ENCODE measurements at regions not wholly inside any gene's neighbourhood (a gene's known extent, or its start where the extent isn't known, plus 50 kb on each side); places are given as distances from the start of the nearest gene placed in this dataset.

GRCh38 chr5:93821891-93822415 lies 80.6 kb upstream of the POU5F2 start:
- no peak for DNase-seq (ENCODE audit: extremely low read depth in 1 of 11, low read depth in 9 of 11, low spot score in 4 of 11)

GRCh38 chr5:93819668-93820067 lies 78.3 kb upstream of the POU5F2 start:
- no peak for DNase-seq (ENCODE audit: extremely low read depth in 1 of 11, low read depth in 9 of 11, low spot score in 4 of 11)

GRCh38 chr5:93810780-93811179 lies 69.4 kb upstream of the POU5F2 start:
- no peak for DNase-seq (ENCODE audit: extremely low read depth in 1 of 11, low read depth in 9 of 11, low spot score in 4 of 11)

- DNase-seq (ENCODE audit: extremely low read depth in 1 of 11, low read depth in 9 of 11, low spot score in 4 of 11): no peak
These were observed 68.0 kb upstream of the POU5F2 start for GRCh38 chr5:93809430-93809829.

- DNase-seq (ENCODE audit: extremely low read depth in 1 of 11, low read depth in 9 of 11, low spot score in 4 of 11): no peak
These were observed 66.4 kb upstream of the POU5F2 start for GRCh38 chr5:93807846-93808245.

GRCh38 chr5:93805616-93806379 lies 64.4 kb upstream of the POU5F2 start:
- DNase-seq (ENCODE audit: extremely low read depth in 1 of 11, low read depth in 9 of 11, low spot score in 4 of 11): no peak

GRCh38 chr5:93800988-93801811 lies 59.8 kb upstream of the POU5F2 start:
- peak; percentile 44 to 78 (median 65) for DNase-seq (ENCODE audit: extremely low read depth in 1 of 11, low read depth in 9 of 11, low spot score in 4 of 11)

- DNase-seq (ENCODE audit: extremely low read depth in 1 of 11, low read depth in 9 of 11, low spot score in 4 of 11): no peak
These were observed 53.6 kb upstream of the POU5F2 start for GRCh38 chr5:93794954-93795353.

- no peak for DNase-seq (ENCODE audit: extremely low read depth in 1 of 11, low read depth in 9 of 11, low spot score in 4 of 11)
These were observed 51.9 kb upstream of the POU5F2 start for GRCh38 chr5:93793159-93793781.

GRCh38 chr5:93791518-93791972 lies 50.1 kb upstream of the POU5F2 start:
- peak in 7 of 11 donors; percentile 7 to 46 (median 31) for DNase-seq (ENCODE audit: extremely low read depth in 1 of 11, low read depth in 9 of 11, low spot score in 4 of 11)

All from renal cortex interstitium (tissue), 11 donors.